NCI-H2107 treated with DMSO at 0.1 percent for 48 hours (cell line): ENCODE measurements at regions not wholly inside any gene's neighbourhood (a gene's known extent, or its start where the extent isn't known, plus 50 kb on each side); places are given as distances from the start of the nearest gene placed in this dataset.
"Not testable (repeated sequence)": the region's sequence is repeated elsewhere in the genome, so short reads cannot be mapped to it uniquely, and the experiment has no call there.

Experiments
- DNase-seq: peaks from one replicate; lab custom pipeline; 2025; ENCODE audit not compliant: unreplicated experiment; lab: John Stamatoyannopoulos, UW

GRCh38 chr14:55973911-55974630, 144.1 kb upstream of the PELI2 start:
- DNase-seq: no peak

DNA sequence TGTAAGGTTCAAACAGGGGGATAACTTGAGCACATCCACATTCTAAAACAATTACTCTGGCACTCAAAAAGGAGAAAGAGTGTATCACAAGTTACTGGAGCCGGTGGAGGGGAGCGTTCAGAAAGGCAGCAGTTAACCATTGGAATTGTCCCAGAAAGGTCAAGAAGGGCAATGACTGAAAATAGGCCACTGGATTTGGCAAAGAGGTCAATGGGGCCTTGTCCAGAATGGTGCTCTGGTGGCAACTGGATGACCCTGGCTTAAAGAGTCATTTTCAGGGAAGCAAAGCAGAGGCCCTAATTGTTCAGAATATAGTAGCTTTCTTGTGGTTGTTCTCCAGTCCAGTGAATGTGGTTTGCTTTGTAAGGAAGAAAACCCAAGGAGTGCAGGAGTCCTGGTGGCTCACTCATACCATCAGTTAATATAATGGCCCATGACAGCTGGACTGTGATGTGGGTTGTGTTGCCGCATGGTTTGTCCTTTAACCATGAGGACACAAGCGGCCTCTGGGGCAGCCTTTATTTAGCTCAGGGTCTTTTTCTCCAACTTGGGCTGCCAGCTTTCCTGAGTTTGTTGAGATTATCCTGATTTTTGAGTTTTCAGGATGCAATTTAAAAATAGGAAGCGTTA, 142.8 kb upstream of the PELI2 start:
- DNase-seq: no peak

GRCh38 chr14:55976219-55976618, 142.0 kb upstream of the PELI2 start:
- no peak for DNase-seq

DNA sequence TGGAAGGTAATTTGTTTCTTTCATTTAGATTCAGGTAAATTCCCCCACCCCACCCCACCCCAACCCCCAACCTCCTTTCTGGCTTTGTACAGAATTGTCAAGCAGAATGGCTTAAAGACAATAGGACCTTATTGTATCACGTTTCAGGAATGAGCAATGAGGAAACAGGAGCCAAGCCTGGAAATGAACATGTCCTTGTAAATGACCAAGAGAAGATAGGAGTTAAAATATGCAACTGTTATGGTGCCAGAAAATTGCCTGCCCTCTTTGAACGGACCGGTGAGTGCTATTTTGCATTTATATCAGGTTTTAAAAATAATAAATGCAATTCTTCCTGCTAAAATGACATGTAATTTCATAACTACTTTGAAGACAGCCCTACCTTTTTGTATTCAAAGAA, 141.6 kb upstream of the PELI2 start:
- DNase-seq: peak; percentile 35

DNA sequence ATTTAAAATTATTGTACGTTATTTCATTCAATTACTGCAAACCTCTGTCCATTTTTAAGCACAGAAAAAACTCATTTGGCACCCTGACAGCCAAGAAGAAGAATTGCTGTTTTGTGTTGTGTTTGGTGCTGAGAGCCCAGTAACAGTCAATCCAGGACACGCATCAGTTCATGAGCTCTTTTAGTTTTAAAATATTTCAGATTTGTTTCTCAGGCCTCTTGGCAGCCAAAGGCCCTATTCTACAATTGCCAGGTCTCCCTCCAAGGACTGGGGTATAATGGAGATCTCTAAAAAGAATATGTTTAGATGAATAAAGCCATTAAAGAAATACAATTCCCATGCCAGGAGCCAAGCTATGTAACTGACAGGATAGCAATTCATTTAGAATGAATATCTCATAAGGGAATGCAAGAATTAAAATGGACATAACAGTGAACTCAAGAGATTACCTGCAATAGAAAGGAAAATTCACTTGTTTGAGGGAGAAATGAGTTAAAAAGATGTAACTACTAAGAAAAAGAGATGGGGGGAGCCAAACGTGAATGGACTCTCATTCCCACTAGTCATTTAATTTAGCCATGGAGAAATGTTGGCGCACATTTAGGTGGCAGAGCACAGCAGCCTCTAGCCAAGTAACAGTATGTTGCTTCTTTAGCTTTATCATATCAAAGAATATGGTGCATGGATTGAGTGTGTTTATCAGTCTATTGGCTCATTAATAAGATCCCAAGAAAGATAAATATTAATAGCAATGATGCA, 140.6 kb upstream of the PELI2 start:
- no peak for DNase-seq

DNA sequence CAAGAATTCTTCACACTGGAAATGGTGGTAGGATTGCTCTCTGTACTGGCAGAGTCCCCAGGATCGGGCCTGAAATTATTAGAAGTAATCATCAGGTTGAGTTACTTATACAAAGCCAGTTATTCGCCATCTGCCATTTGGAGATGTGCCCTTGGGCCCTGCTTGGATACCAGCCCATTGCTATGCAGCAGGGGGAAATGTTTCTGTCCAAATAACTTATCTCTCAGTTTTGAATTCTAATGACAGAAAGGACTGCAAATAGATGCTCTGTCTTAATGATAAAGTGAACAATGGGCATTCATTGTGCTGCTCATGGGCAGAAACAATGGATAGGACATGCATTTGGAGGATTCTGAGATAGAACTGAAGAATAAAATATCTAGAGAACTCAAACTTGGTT, 139.1 kb upstream of the PELI2 start:
- DNase-seq: no peak

DNA sequence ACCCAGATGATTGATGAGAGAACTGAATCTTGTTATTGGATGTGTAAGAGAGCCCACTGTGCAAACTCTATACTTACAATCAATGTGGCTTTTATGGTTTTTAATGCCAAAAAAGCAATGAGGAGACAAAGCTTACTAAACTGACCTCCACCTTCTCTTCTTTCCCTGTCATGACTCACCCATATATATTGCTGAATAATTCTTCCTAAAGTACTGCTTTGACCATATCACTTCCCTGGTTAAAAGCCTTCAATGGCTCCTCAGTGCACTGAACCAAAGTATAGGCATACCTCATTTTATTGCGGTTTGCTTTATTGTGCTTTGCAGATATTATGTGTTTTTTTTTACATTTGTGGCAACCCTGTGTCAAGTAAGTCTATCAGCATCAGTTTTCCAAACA, 138.4 kb upstream of the PELI2 start:
- DNase-seq: no peak

GRCh38 chr14:55980970-55981369, 137.2 kb upstream of the PELI2 start:
- no peak for DNase-seq

DNA sequence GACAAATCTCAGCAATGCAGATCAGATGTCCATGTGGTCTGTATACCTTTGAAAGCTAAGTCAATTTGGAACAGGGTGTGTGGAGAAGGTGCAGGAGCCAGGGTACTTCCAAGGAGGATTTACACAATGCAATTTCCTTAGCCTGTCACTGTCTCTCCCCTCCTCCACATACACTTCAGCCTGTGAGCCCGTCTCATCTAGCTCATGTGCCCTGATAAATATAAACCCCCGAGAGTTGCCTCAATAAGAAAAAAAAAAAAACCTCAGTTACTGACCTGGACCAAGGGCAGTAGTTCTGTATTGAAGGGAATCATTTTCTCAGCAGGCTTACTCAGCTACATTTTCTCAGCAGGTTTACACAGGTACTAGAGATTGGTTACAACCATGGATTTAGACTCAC, 132.1 kb upstream of the PELI2 start:
- DNase-seq: no peak

- DNase-seq: no peak
These were observed 117.4 kb upstream of the PELI2 start for GRCh38 chr14:56000846-56001245.

DNA sequence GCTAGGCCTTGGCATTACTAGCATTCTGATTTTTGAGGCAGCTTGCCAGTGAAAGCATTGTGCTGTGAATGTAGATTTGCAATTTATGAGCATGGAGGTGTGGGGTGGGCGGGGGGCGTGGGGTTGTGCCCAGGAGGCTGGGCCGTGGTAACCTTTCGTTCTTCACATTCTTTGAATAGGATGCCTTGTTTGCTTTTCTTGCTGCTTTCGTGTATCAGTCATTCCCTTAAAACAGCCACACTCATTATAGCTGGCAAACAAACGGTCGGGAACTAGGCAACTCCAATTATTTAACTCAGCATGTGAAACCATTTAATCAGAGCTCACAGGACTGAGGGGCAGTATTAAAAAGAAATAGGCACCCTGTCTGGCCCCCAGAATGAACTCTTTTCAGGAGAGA, 115.9 kb upstream of the PELI2 start:
- no peak for DNase-seq

DNA sequence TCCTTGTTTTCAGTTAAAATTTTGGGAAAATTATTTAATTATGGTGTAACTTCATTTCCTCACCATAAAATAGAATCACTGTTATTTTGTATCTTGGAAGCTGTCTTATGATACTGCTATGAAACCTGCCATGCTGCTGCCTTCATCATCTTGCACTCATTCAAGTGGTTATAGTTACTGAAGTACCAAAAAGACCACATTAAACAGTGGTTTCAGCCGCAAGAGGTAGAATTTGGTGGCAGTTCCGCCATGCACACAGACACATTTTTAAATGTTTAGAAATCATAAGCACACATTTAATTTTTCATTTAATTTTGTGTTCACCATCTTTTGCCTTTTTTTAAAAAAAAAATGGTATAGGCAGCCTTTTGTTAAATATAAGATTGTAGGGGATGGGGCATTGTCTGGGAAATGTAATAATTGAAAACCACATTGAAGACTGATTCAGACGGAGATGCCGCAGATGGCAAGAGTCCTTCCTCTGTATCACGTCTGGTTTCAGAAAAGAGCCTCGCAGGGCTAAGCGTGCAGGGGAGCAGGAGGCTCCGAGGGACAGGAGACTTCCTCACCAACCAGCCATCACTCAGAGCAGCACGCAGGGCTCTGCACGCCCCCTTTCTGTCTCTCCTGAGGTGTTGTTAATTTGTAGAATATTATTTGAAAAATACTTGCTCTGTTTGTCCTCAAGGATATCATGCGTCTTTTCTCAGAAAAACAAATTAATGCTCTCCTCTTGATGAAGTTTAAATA, 115.2 kb upstream of the PELI2 start:
- DNase-seq: no peak

GRCh38 chr14:56004323-56004722, 113.9 kb upstream of the PELI2 start:
- no peak for DNase-seq

- DNase-seq: no peak
These were observed 113.4 kb upstream of the PELI2 start for GRCh38 chr14:56004786-56005185.

GRCh38 chr14:56005191-56006053, 112.8 kb upstream of the PELI2 start:
- DNase-seq: no peak

GRCh38 chr14:56007491-56007890, 110.7 kb upstream of the PELI2 start:
- DNase-seq: peak; percentile 88

DNA sequence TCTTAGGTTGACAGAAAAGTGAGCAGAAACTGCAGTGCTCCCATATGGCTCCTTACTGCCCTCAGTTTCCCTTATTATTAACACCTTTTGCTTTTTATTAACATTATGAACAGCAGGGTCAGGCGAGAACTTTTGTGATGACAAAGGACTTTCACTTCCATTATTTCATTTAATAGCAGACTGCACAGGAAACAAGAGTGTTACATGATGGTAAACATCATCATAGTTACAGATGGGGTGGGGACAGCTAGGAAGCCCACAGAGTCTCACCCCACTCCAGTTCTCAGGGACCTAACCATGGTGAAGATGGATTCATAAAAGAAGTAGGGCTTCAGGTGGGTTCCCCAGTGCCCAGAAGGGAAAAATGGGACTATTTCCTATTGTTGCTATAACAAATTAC, 110.1 kb upstream of the PELI2 start:
- DNase-seq: no peak

DNA sequence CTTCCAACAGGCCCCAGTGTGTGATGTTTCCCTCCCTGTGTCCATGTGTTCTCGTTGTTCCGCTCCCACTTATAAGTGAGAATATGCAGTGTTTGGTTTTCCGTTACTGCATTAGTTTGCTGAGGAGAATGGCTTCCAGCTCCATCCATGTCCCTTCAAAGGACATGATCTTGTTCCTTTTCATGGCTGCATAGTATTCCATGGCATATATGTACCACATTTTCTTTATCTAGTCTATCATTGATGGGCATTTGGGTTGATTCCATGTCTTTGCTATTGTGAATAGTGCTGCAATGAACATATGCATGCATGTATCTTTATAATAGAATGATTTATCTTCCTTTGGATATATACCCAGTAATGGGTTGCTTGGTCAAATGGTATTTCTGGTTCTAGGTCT, 109.5 kb upstream of the PELI2 start:
- not testable (repeated sequence) for DNase-seq

GRCh38 chr14:56023661-56024081, 94.5 kb upstream of the PELI2 start:
- no peak for DNase-seq

GRCh38 chr14:56025191-56025590, 93.0 kb upstream of the PELI2 start:
- no peak for DNase-seq

DNA sequence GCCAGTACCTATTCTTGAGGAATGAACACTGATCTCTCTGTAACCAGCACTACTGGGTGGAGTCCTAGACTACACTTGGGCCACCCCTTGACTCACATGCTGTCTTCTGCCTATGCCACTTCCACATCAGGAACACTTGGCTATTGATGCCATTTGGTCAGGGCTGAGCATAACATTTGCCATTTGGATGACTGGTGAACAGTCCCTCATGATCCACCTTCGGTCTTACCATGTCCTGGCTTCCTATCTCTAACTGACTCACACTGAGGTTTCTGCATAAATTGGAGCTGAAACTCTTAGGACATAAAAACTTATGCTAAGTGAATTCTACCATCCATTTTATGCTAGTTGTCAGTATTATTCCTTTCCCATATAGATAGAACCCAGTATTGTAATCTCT, 91.7 kb upstream of the PELI2 start:
- DNase-seq: no peak
